ENCODE measurements at regions not wholly inside any gene's neighbourhood (a gene's known extent, or its start where the extent isn't known, plus 50 kb on each side); places are given as distances from the start of the nearest gene placed in this dataset.

DNA sequence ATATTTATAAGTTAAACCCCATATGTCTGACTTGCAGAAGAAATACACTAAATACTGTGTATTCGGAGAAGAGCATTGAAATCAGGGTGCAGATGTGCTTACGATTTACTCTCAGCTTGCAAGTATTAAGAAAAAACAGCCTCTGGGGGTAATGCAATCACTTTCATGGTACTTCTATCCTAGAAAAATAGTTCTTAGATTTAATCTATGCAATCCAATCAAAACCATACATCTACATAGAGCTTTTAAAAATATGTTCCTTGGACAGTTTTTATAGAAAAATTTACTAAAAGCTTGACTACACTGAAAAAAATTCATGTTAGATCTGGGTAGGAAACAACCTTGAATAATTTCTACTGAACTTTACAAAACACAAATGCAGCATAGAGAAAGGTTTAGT lies 890.3 kb upstream of the ADGRL2 start:
- TF ChIP-seq, protein P1, sequence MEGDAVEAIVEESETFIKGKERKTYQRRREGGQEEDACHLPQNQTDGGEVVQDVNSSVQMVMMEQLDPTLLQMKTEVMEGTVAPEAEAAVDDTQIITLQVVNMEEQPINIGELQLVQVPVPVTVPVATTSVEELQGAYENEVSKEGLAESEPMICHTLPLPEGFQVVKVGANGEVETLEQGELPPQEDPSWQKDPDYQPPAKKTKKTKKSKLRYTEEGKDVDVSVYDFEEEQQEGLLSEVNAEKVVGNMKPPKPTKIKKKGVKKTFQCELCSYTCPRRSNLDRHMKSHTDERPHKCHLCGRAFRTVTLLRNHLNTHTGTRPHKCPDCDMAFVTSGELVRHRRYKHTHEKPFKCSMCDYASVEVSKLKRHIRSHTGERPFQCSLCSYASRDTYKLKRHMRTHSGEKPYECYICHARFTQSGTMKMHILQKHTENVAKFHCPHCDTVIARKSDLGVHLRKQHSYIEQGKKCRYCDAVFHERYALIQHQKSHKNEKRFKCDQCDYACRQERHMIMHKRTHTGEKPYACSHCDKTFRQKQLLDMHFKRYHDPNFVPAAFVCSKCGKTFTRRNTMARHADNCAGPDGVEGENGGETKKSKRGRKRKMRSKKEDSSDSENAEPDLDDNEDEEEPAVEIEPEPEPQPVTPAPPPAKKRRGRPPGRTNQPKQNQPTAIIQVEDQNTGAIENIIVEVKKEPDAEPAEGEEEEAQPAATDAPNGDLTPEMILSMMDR (IDR thresholded peaks at IDR 0.05; ENCODE audit: low read length) = no peak
- TF ChIP-seq EZH2 (optimal IDR thresholded peaks at IDR 0.05; ENCODE audit: low read depth, low read length) (no peak), EZH2phosphoT487 (IDR thresholded peaks at IDR 0.05; ENCODE audit: low read length) (no peak)

Measured in MM.1S (cell line).